ENCODE measurements at regions not wholly inside any gene's neighbourhood (a gene's known extent, or its start where the extent isn't known, plus 50 kb on each side); places are given as distances from the start of the nearest gene placed in this dataset.

- no peak for DNase-seq (ENCODE audit: low read depth)
Observed at GRCh38 chr16:6281994-6282393, 1050.7 kb upstream of the RBFOX1 start.

GRCh38 chr16:6281274-6281673, 1051.4 kb upstream of the RBFOX1 start:
- no peak for DNase-seq (ENCODE audit: low read depth)

GRCh38 chr16:6280055-6280454, 1052.6 kb upstream of the RBFOX1 start:
- no peak for DNase-seq (ENCODE audit: low read depth)

GRCh38 chr16:6279286-6279685, 1053.4 kb upstream of the RBFOX1 start:
- DNase-seq (ENCODE audit: low read depth) = no peak

- no peak for DNase-seq (ENCODE audit: low read depth)
Observed at GRCh38 chr16:6274351-6274750, 1058.3 kb upstream of the RBFOX1 start.

- DNase-seq (ENCODE audit: low read depth) = no peak
Observed at GRCh38 chr16:6267682-6268081, 1065.0 kb upstream of the RBFOX1 start.

- DNase-seq (ENCODE audit: low read depth) = no peak
Observed at GRCh38 chr16:6266703-6267102, 1065.9 kb upstream of the RBFOX1 start.

- DNase-seq (ENCODE audit: low read depth) = no peak
Observed at GRCh38 chr16:6265968-6266367, 1066.7 kb upstream of the RBFOX1 start.

- DNase-seq (ENCODE audit: low read depth) = no peak
Observed at GRCh38 chr16:6258056-6258455, 1074.6 kb upstream of the RBFOX1 start.

- DNase-seq (ENCODE audit: low read depth) = no peak
Observed at GRCh38 chr16:6252541-6252940, 1080.1 kb upstream of the RBFOX1 start.

- no peak for DNase-seq (ENCODE audit: low read depth)
Observed at GRCh38 chr16:6250511-6250910, 1082.1 kb upstream of the RBFOX1 start.

- DNase-seq (ENCODE audit: low read depth) = no peak
Observed at GRCh38 chr16:6249863-6250262, 1082.8 kb upstream of the RBFOX1 start.

- DNase-seq (ENCODE audit: low read depth) = no peak
Observed at GRCh38 chr16:6248199-6248598, 1084.4 kb upstream of the RBFOX1 start.

- DNase-seq (ENCODE audit: low read depth) = no peak
Observed at GRCh38 chr16:6247775-6248174, 1084.9 kb upstream of the RBFOX1 start.

- DNase-seq (ENCODE audit: low read depth) = no peak
Observed at GRCh38 chr16:6247150-6247549, 1085.5 kb upstream of the RBFOX1 start.

- DNase-seq (ENCODE audit: low read depth) = no peak
Observed at GRCh38 chr16:6246266-6246665, 1086.4 kb upstream of the RBFOX1 start.

- no peak for DNase-seq (ENCODE audit: low read depth)
Observed at GRCh38 chr16:6232056-6232455, 1100.6 kb upstream of the RBFOX1 start.

- no peak for DNase-seq (ENCODE audit: low read depth)
Observed at GRCh38 chr16:6231398-6231797, 1101.2 kb upstream of the RBFOX1 start.

GRCh38 chr16:6229186-6229585, 1103.5 kb upstream of the RBFOX1 start:
- DNase-seq (ENCODE audit: low read depth) = no peak

GRCh38 chr16:6218855-6219254, 1113.8 kb upstream of the RBFOX1 start:
- DNase-seq (ENCODE audit: low read depth) = no peak

GRCh38 chr16:6216836-6217235, 1115.8 kb upstream of the RBFOX1 start:
- no peak for DNase-seq (ENCODE audit: low read depth)

- DNase-seq (ENCODE audit: low read depth) = no peak
Observed at GRCh38 chr16:6211644-6212043, 1114.0 kb upstream of the EEF2KMT start.

- DNase-seq (ENCODE audit: low read depth) = no peak
Observed at GRCh38 chr16:6209355-6209930, 1111.8 kb upstream of the EEF2KMT start.

GRCh38 chr16:6207580-6207979, 1110.0 kb upstream of the EEF2KMT start:
- DNase-seq (ENCODE audit: low read depth) = no peak

- DNase-seq (ENCODE audit: low read depth) = no peak
Observed at GRCh38 chr16:6207124-6207523, 1109.5 kb upstream of the EEF2KMT start.

Data from Daoy (cell line).